ENCODE measurements at regions not wholly inside any gene's neighbourhood (a gene's known extent, or its start where the extent isn't known, plus 50 kb on each side); places are given as distances from the start of the nearest gene placed in this dataset.

GRCh38 chr9:107637421-107638420 lies 148.2 kb upstream of the KLF4 start:
- H3K9ac ChIP-seq (ENCODE audit: low read depth, low read length), result peak overlapping the region; percentile 54
- peak overlapping the region; percentile 57; the same call in 1 of the 2 replicates for H2BK20ac ChIP-seq (ENCODE audit: low read depth, low read length)
- peaks cover 14% of the 10 kb centered on the region; the same call in 1 of the 2 replicates for H3K9me1 ChIP-seq (ENCODE audit: insufficient read depth, low read length)
- H2AFZ ChIP-seq (replicated peaks; ENCODE audit: low read length, poor library complexity), result peak overlapping the region; percentile 90
- peak overlapping the region; percentile 37 for H3K4me3 ChIP-seq (ENCODE audit: insufficient read depth, low read depth, low read length)
- H2AK5ac ChIP-seq (ENCODE audit: low read depth, low read length), result peak overlapping the region; percentile 71; the same call in 1 of the 2 replicates
- ChIA-PET POLR2A (ENCODE audit: unreplicated experiment) (interaction anchor here (0.7 to 0.8 kb wide), 2 partner anchors 118 to 154 kb away, joined by 3 to 22 read pairs; no protein-coding TSS in a partner anchor), CTCF (no interaction called here)
- no peaks in the 10 kb centered on the region for H3K27me3 ChIP-seq (ENCODE audit: control insufficient read depth, insufficient read depth, low read length)
- H2BK5ac ChIP-seq (ENCODE audit: low read depth, low read length, poor library complexity, severe bottlenecking), result peak overlapping the region; percentile 78
- H3K79me1 ChIP-seq (ENCODE audit: low read depth in 1 of 2, low read length in 2 of 2), result no peaks in the 10 kb centered on the region
- H3K23ac ChIP-seq (ENCODE audit: low read depth, low read length), result peak overlapping the region; percentile 66
- peak overlapping the region; percentile 33 for H4K5ac ChIP-seq (ENCODE audit: low read depth, low read length)
- peak overlapping the region; percentile 84 for H2AK9ac ChIP-seq (replicated peaks; ENCODE audit: low read depth, low read length, poor library complexity)
- peak overlapping the region; percentile 44 for H3K4me2 ChIP-seq (ENCODE audit: low read depth, low read length)
- peak overlapping the region; percentile 42 for H4K91ac ChIP-seq (ENCODE audit: insufficient read depth, low read depth, low read length)
- BruUV-seq (replicated peaks), result no TSS peak
- H3K56ac ChIP-seq (ENCODE audit: extremely low read depth, insufficient read depth, low read length), result peak overlapping the region; percentile 7; the same call in 1 of the 2 replicates
- H4K8ac ChIP-seq (ENCODE audit: low read depth in 2 of 2, low read length in 2 of 2), result peak overlapping the region; percentile 51 to 78
- H4K20me1 ChIP-seq (ENCODE audit: insufficient read depth, low read length), result no peaks in the 10 kb centered on the region
- DNase-seq, result peak; percentile 98
- H3K4me1 ChIP-seq (ENCODE audit: control insufficient read depth, insufficient read depth, low read length), result peaks cover 10% of the 10 kb centered on the region
- no peaks in the 10 kb centered on the region for H3K9me3 ChIP-seq (ENCODE audit: control insufficient read depth, insufficient read depth, low read length)
- peak; percentile 90 for ATAC-seq (ENCODE audit: low read depth)
- dilution Hi-C loops (cut with HindIII; ENCODE audit: low sequenced_read_pairs, unreplicated experiment) (no loop called here), intact Hi-C loops (cut with micrococcal nuclease) (loop anchor here (1.0 to 5.0 kb wide), 10 partner anchors 70 to 928 kb away; no protein-coding TSS in a partner anchor), in situ Hi-C loops (cut with MboI; ENCODE audit: low sequenced_read_pairs) (loop anchor here (10.0 kb wide), 1 partner anchor 637 kb away; no protein-coding TSS in a partner anchor)
- WGBS, 2 experiments (ENCODE audit: extremely low coverage in 2 of 2, insufficient read length in 1 of 2), result 6% methylated on average over 19 of the region's 67 CpGs; no CpG with 5 or more reads in 1 of the 2 experiments
- peak overlapping the region; percentile 80 for H2BK120ac ChIP-seq (ENCODE audit: low read depth, low read length)
- no peaks in the 10 kb centered on the region for H3K36me3 ChIP-seq (ENCODE audit: control insufficient read depth, insufficient read depth, low read length)
- H3K18ac ChIP-seq (ENCODE audit: low read depth, low read length), result peak overlapping the region; percentile 30
- H2BK15ac ChIP-seq (ENCODE audit: low read depth, low read length), result no peak overlapping the region
- peak overlapping the region; percentile 88 for H3K4ac ChIP-seq (ENCODE audit: low read depth, low read length)
- peak overlapping the region; percentile 77 for H3K27ac ChIP-seq (ENCODE audit: insufficient read depth, low read length)
- peak overlapping the region; percentile 77 for H3K14ac ChIP-seq (replicated peaks; ENCODE audit: low read depth, low read length)
- TF ChIP-seq RFX5 (IDR thresholded peaks at IDR 0.05; ENCODE audit: low read depth, low read length), result no peak
- peak; percentile 17; the same call in 1 of the 2 replicates for TF ChIP-seq SMC3 (IDR thresholded peaks at IDR 0.05; ENCODE audit: low read depth, low read length)
- peak; percentile 15; the same call in 1 of the 2 replicates for TF ChIP-seq CHD1 (IDR thresholded peaks at IDR 0.05; ENCODE audit: low read depth, low read length)
- TF ChIP-seq FOS (IDR thresholded peaks at IDR 0.05; ENCODE audit: low read depth, low read length), result 0 out of 2 replicates have a peak, but pooled peaks have one; percentile 15
- 0 out of 2 replicates have a peak, but pooled peaks have one; percentile 1 for TF ChIP-seq NFE2L2 (IDR thresholded peaks at IDR 0.05; ENCODE audit: low read depth, low read length)
- TF ChIP-seq, protein P1, sequence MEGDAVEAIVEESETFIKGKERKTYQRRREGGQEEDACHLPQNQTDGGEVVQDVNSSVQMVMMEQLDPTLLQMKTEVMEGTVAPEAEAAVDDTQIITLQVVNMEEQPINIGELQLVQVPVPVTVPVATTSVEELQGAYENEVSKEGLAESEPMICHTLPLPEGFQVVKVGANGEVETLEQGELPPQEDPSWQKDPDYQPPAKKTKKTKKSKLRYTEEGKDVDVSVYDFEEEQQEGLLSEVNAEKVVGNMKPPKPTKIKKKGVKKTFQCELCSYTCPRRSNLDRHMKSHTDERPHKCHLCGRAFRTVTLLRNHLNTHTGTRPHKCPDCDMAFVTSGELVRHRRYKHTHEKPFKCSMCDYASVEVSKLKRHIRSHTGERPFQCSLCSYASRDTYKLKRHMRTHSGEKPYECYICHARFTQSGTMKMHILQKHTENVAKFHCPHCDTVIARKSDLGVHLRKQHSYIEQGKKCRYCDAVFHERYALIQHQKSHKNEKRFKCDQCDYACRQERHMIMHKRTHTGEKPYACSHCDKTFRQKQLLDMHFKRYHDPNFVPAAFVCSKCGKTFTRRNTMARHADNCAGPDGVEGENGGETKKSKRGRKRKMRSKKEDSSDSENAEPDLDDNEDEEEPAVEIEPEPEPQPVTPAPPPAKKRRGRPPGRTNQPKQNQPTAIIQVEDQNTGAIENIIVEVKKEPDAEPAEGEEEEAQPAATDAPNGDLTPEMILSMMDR (conservative IDR thresholded peaks at IDR 0.05; ENCODE audit: low read depth, low read length), result peak; percentile 28; the same call in 1 of the 2 replicates
- peak; percentile 46; the same call in 1 of the 2 replicates for TF ChIP-seq MXI1 (IDR thresholded peaks at IDR 0.05; ENCODE audit: borderline replicate concordance, low read depth, low read length)
- peak; percentile 19 for TF ChIP-seq RCOR1 (IDR thresholded peaks at IDR 0.05; ENCODE audit: insufficient replicate concordance, low read length)
- TF ChIP-seq, protein P2, sequence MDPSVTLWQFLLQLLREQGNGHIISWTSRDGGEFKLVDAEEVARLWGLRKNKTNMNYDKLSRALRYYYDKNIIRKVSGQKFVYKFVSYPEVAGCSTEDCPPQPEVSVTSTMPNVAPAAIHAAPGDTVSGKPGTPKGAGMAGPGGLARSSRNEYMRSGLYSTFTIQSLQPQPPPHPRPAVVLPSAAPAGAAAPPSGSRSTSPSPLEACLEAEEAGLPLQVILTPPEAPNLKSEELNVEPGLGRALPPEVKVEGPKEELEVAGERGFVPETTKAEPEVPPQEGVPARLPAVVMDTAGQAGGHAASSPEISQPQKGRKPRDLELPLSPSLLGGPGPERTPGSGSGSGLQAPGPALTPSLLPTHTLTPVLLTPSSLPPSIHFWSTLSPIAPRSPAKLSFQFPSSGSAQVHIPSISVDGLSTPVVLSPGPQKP (IDR thresholded peaks at IDR 0.05; ENCODE audit: borderline replicate concordance, low read depth, low read length), result no peak
- TF ChIP-seq CEBPB (IDR thresholded peaks at IDR 0.05; ENCODE audit: low read depth, low read length), result peak; percentile 63
- TF ChIP-seq MAFK (IDR thresholded peaks at IDR 0.05; ENCODE audit: low read depth, low read length), result no peak
- no peak; the same call in 1 of the 2 replicates for TF ChIP-seq MAZ (IDR thresholded peaks at IDR 0.05; ENCODE audit: borderline replicate concordance, low read depth, low read length)
- peak; percentile 91 for TF ChIP-seq POLR2A (IDR thresholded peaks at IDR 0.05; ENCODE audit: low read depth, low read length)
